Pancreas (tissue), 10 donors: ENCODE measurements at regions not wholly inside any gene's neighbourhood (a gene's known extent, or its start where the extent isn't known, plus 50 kb on each side); places are given as distances from the start of the nearest gene placed in this dataset.

Source experiments
- ATAC-seq, 4 donors: fragments of 200-7000 bp; cut with Tn5 transposase; one replicate each; pipeline versions ENCODE4 v1.8.0 to v1.9.1; 2020; ENCODE audit warnings: mild to moderate bottlenecking in 4 of 4, moderate library complexity in 4 of 4
- DNase-seq, 6 donors: peaks; one replicate each; pipeline ENCODE4 v3.0.0-alpha.2; 2020
- FAIRE-seq: peaks from 2 replicates; lab custom pipeline; 2012; peaks lifted over from hg19 to GRCh38; lab: Jason Lieb, UNC
- H3K27ac ChIP-seq, 4 donors: fragments of 200-600 bp; sonication (generic); 1 replicate in 3 of 4; 2 replicates in 1 of 4; pipeline versions ENCODE4 v1.5.0 to v1.8.0; 2020
- H3K27me3 ChIP-seq, 4 donors: fragments of 200-600 bp; one replicate each; pipeline ENCODE4 v1.8.0; 2021
- H3K36me3 ChIP-seq, 3 donors: fragments of 200-600 bp; sonication (generic) in 1 of 3; one replicate each; pipeline versions ENCODE4 v1.5.0 to v1.8.0; 2020 to 2021
- H3K4me1 ChIP-seq, 3 donors: fragments of 200-600 bp; one replicate each; pipeline ENCODE4 v1.8.0; 2021
- H3K4me3 ChIP-seq, 4 donors: fragments of 200-600 bp; sonication (generic) in 2 of 4; one replicate each; pipeline versions ENCODE4 v1.5.0 to v1.8.0; 2020 to 2021
- H3K9me3 ChIP-seq, 4 donors: fragments of 200-600 bp; one replicate each; pipeline ENCODE4 v1.8.0; 2021
- CTCF ChIP-seq, 4 donors: fragments of 200-600 bp; sonication (generic) in 3 of 4; IDR thresholded peaks; one replicate each; pipeline versions ENCODE4 v1.5.0 to v1.8.0; 2021; ENCODE audit warnings: antibody characterized with exemption in 4 of 4
- WGBS, 2 donors: extraction: QIAGEN DNeasy Blood & Tissue Kit; methylation state at CpG; one replicate each; pipeline ENCODE4 v1.1.7; 2013; 5-methylcytosine and 5-hydroxymethylcytosine counted together
- intact Hi-C, 3 donors: fragments of 100-400 bp; cut with DNase I; formaldehyde crosslinking; loops; one replicate each; pipeline versions ENCODE4 v1.11.1 to v1.14.2; 2022
- donor health status: healthy with polysubstance abuse.
- donor health status: DM: no; HTN: no; CAD: no; lungs with moderate emphysema.
- donor health status: DM: no; HTN: no; CAD: no.
- donor health status: control.
- donor health status: control.
- donor health status: Bipolar disorder and iron deficiency.
- donor health status: DM: yes; HTN: yes; CAD: no.
- donor health status: DM: no; HTN: no; CAD: no.
- donor health status: DM: no; HTN: no; CAD: no.
- donor health status: DM: yes; HTN: yes; CAD: no.

DNA sequence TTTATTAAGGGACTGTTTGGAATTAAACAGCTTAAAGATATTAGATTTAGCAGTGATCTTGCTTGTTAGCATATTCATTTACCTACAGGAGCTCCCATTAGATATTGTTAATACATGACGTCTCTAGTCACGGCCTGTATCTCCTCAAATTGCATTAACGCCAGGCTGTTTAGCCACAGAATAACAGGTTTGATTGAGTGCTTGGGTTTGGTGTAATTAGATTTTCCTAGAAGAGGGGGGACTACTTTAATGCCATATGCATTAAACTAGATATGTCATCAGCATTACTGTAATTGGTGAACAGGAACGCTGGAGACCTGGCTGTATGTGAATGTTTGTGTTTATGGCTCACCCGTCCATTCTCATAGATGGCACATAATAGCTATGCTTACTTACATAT lies 841.4 kb upstream of the NR2F2 start:
- no peak overlapping the region for H3K27ac ChIP-seq
- H3K36me3 ChIP-seq = no peaks in the 10 kb centered on the region
- intact Hi-C loops = no loop called here
- DNase-seq (no peak), FAIRE-seq (no peak), ATAC-seq (no peak)
- no peaks in the 10 kb centered on the region for H3K4me1 ChIP-seq
- no peaks in the 10 kb centered on the region for H3K9me3 ChIP-seq
- no peak overlapping the region for H3K4me3 ChIP-seq
- no peak for TF ChIP-seq CTCF (IDR thresholded peaks at IDR 0.05)
- WGBS, 2 donors = 70 to 78% methylated on average over 5 of the region's 5 CpGs
- peaks cover 0 to 4% (median 0%) of the 10 kb centered on the region in 4 donors for H3K27me3 ChIP-seq

DNA sequence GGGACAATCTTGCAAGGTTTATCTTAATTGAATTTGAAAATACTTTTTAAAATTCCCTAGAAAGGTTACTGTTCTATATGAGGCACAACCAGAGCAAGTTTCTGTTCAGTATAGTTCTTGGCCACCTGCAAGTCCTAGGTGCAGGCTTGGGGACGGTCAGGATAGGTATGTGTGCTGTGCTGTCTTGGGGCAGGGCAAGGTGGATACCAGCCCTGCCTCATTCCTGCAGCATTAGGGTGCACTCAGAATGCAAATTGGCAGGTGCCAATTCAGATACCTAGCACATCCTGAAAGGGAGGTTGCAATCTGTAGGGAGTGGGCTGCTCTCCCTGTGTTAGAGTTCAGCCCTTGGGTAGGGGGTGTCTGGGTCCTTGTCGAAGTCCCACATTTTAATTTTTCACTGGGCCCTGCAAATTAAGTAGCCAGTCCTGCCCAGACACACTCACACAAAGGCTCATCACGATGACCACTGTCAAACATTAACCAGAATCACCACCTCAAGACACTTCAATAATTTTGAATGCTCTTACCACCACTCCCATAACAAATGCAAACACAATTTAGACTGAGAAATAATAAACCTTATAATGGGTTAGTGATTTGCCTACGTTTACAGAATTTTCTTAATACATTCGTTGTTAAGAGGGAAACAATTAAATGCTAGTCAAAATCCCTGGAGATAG lies 838.0 kb upstream of the NR2F2 start:
- ATAC-seq (no peak), FAIRE-seq (no peak), DNase-seq (no peak)
- Histone ChIP-seq H3K4me3 (no peak overlapping the region), H3K27me3 (peaks cover 0 to 4% (median 0%) of the 10 kb centered on the region in 4 donors), H3K4me1 (no peaks in the 10 kb centered on the region), H3K27ac (no peak overlapping the region), H3K9me3 (no peaks in the 10 kb centered on the region), H3K36me3 (no peaks in the 10 kb centered on the region)
- intact Hi-C loops = no loop called here
- no peak for TF ChIP-seq CTCF (IDR thresholded peaks at IDR 0.05)
- WGBS, 2 donors = 33 to 41% methylated on average over 5 of the region's 5 CpGs

- no peak overlapping the region for H3K27ac ChIP-seq
- H3K9me3 ChIP-seq = no peaks in the 10 kb centered on the region
- H3K4me3 ChIP-seq = no peak overlapping the region
- intact Hi-C loops = no loop called here
- no peak for TF ChIP-seq CTCF (IDR thresholded peaks at IDR 0.05)
- ATAC-seq (no peak), FAIRE-seq (no peak), DNase-seq (no peak)
- H3K27me3 ChIP-seq = peaks cover 0 to 4% (median 0%) of the 10 kb centered on the region in 4 donors
- no peaks in the 10 kb centered on the region for H3K36me3 ChIP-seq
- WGBS, 2 donors = 30 to 44% methylated on average over 18 to 19 of the region's 19 CpGs
- no peaks in the 10 kb centered on the region for H3K4me1 ChIP-seq
These were observed 835.4 kb upstream of the NR2F2 start for GRCh38 chr15:95494971-95495541.

GRCh38 chr15:95497634-95498033 lies 832.9 kb upstream of the NR2F2 start:
- FAIRE-seq = no peak
- Histone ChIP-seq H3K27ac (no peak overlapping the region), H3K4me3 (no peak overlapping the region), H3K36me3 (no peaks in the 10 kb centered on the region), H3K27me3 (no peaks in the 10 kb centered on the region), H3K9me3 (no peaks in the 10 kb centered on the region), H3K4me1 (no peaks in the 10 kb centered on the region)
- intact Hi-C loops = no loop called here
- TF ChIP-seq CTCF (IDR thresholded peaks at IDR 0.05) = no peak
- WGBS, 2 donors = 76 to 78% methylated on average over 11 of the region's 11 CpGs
- no peak for ATAC-seq
- no peak for DNase-seq

DNA sequence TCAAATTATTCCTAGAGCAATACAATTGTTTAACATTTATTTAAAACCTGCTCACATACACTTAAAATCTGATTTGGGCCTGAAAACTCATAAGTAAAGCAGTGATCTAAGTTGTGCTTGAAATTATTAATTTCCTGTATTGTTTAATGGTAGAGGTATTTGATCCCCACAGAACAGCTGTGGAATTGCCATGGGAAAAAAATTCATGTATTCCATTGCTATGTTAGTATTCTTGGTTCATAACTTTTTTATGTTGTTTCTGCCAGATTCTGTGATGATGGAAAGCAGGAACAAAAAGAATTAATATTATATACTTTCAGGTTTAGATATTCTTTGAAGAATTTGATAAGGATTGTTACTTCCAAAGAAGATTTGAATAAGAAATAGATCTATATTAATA lies 831.5 kb upstream of the NR2F2 start:
- Histone ChIP-seq H3K36me3 (no peaks in the 10 kb centered on the region), H3K27ac (no peak overlapping the region), H3K27me3 (no peaks in the 10 kb centered on the region), H3K4me3 (no peak overlapping the region), H3K4me1 (no peaks in the 10 kb centered on the region), H3K9me3 (no peaks in the 10 kb centered on the region)
- FAIRE-seq (no peak), ATAC-seq (no peak), DNase-seq (no peak)
- no peak for TF ChIP-seq CTCF (IDR thresholded peaks at IDR 0.05)
- intact Hi-C loops = no loop called here
